Erythroblast (primary cell): ENCODE measurements at regions not wholly inside any gene's neighbourhood (a gene's known extent, or its start where the extent isn't known, plus 50 kb on each side); places are given as distances from the start of the nearest gene placed in this dataset.

ENCODE experiments used
- GATA1 ChIP-seq: IDR thresholded peaks from 2 replicates; pipeline ENCODE4 v1.6.1; 2011; ENCODE audit warnings: low read depth, mild to moderate bottlenecking, control low read depth, low read length, moderate library complexity
- POLR2A ChIP-seq: IDR thresholded peaks from 2 replicates; pipeline ENCODE4 v1.6.1; 2011; ENCODE audit warnings: mild to moderate bottlenecking, low read length

GRCh38 chr12:126036348-126036747 lies 971.1 kb downstream of the AACS start:
- TF ChIP-seq POLR2A (no peak), GATA1 (no peak)
